ENCODE measurements at regions not wholly inside any gene's neighbourhood (a gene's known extent, or its start where the extent isn't known, plus 50 kb on each side); places are given as distances from the start of the nearest gene placed in this dataset.

DNA sequence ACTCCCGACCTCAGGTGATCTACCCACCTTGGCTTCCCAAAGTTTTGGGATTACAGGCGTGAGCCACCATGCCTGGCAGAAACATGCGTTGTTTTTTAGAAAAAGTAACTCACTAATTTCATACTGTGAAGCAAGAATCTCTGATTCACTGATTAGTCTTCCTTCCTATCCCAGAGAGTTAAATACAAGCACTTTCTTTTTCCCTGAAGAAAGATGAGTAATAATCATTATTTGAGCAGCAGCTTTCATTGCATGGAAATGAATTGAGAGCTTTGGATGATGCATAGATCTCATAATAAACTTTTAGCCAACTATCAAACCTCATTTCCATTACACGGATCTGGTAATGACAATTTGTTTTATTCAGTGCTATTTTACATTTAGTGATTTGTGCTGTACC, 892.5 kb upstream of the EYS start:
- Histone ChIP-seq H3K9ac (replicated peaks; ENCODE audit: extremely low read depth, insufficient read depth, low read length) (no peak overlapping the region), H3K4me3 (replicated peaks in 1 of 3; ENCODE audit: insufficient read depth in 1 of 3, low read depth in 1 of 3, low read length in 3 of 3) (no peak overlapping the region), H3K27ac (ENCODE audit: insufficient read depth, low read depth, low read length) (no peak overlapping the region), H3K36me3 (ENCODE audit: control insufficient read depth in 2 of 2, extremely low read depth in 1 of 2, insufficient read depth in 2 of 2, low read length in 2 of 2) (no peaks in the 10 kb centered on the region), H3K9me1 (replicated peaks; ENCODE audit: control insufficient read depth, extremely low read depth, insufficient read depth, low read length) (no peaks in the 10 kb centered on the region), H3K27me3 (ENCODE audit: control insufficient read depth in 2 of 2, insufficient read depth in 2 of 2, low read length in 2 of 2) (no peaks in the 10 kb centered on the region), H3K9me3 (replicated peaks; ENCODE audit: control insufficient read depth, insufficient read depth, low read length) (peaks cover 2% of the 10 kb centered on the region), H4K20me1 (replicated peaks; ENCODE audit: control insufficient read depth, extremely low read depth, insufficient read depth, low read length) (no peaks in the 10 kb centered on the region), H2AFZ (ENCODE audit: low read depth, low read length) (no peak overlapping the region), H3K4me1 (ENCODE audit: control insufficient read depth, extremely low read depth, insufficient read depth, low read length) (no peaks in the 10 kb centered on the region), H3K79me2 (ENCODE audit: control insufficient read depth, insufficient read depth, low read length) (no peaks in the 10 kb centered on the region), H3K4me2 (ENCODE audit: insufficient read depth, low read length) (no peak overlapping the region)
- no TSS peak for BruUV-seq (replicated peaks)
- CTCF ChIA-PET, result no interaction called here
- POLR2A ChIA-PET, result no interaction called here
- intact Hi-C loops (cut with micrococcal nuclease), result no loop called here
- dilution Hi-C loops (cut with MboI; ENCODE audit: extremely low pct_ligation_motif_present, low sequenced_read_pairs), result no loop called here
- FAIRE-seq (no peak), DNase-seq (ENCODE audit: low read depth, low spot score) (no peak)
- TF ChIP-seq EZH2 (IDR thresholded peaks at IDR 0.05; ENCODE audit: borderline replicate concordance, low read depth, low read length, severe bottlenecking), result no peak
- TF ChIP-seq POLR2A (IDR thresholded peaks at IDR 0.05; ENCODE audit: low read depth, low read length), result no peak
- no peak for TF ChIP-seq GATA2 (IDR thresholded peaks at IDR 0.05; ENCODE audit: insufficient read depth, insufficient read length, low read depth, low read length)
- TF ChIP-seq, protein P1, sequence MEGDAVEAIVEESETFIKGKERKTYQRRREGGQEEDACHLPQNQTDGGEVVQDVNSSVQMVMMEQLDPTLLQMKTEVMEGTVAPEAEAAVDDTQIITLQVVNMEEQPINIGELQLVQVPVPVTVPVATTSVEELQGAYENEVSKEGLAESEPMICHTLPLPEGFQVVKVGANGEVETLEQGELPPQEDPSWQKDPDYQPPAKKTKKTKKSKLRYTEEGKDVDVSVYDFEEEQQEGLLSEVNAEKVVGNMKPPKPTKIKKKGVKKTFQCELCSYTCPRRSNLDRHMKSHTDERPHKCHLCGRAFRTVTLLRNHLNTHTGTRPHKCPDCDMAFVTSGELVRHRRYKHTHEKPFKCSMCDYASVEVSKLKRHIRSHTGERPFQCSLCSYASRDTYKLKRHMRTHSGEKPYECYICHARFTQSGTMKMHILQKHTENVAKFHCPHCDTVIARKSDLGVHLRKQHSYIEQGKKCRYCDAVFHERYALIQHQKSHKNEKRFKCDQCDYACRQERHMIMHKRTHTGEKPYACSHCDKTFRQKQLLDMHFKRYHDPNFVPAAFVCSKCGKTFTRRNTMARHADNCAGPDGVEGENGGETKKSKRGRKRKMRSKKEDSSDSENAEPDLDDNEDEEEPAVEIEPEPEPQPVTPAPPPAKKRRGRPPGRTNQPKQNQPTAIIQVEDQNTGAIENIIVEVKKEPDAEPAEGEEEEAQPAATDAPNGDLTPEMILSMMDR (IDR thresholded peaks at IDR 0.05; ENCODE audit: extremely low read depth in 1 of 2, insufficient read depth in 1 of 2, low read depth in 1 of 2, low read length in 2 of 2), result no peak
- no peak for TF ChIP-seq JUN (IDR thresholded peaks at IDR 0.05; ENCODE audit: borderline replicate concordance, insufficient read depth, insufficient read length, low read depth)

DNA sequence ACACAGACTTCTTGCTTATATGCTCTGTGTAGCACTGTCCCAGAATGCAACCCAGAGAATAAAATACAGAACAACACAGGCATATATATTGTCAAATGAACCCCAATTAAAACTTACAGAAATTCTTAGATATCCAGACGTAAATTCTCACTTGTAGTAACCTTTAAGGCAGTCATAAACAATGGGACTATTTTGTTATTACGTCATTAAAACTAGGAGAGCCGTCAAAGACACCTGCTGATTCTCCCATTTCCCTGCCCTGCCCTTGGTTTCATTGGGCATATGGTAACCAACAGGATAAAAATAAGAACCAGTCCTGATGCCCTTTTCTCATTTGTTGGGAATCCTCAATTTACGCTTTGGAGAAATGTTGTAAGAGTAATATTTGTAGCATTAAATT, 871.3 kb upstream of the EYS start:
- no peaks in the 10 kb centered on the region for H3K9me1 ChIP-seq (replicated peaks; ENCODE audit: control insufficient read depth, extremely low read depth, insufficient read depth, low read length)
- dilution Hi-C loops (cut with MboI; ENCODE audit: extremely low pct_ligation_motif_present, low sequenced_read_pairs) (no loop called here), intact Hi-C loops (cut with micrococcal nuclease) (no loop called here)
- no TSS peak for BruUV-seq (replicated peaks)
- no peak overlapping the region for H3K9ac ChIP-seq (replicated peaks; ENCODE audit: extremely low read depth, insufficient read depth, low read length)
- no peaks in the 10 kb centered on the region for H3K4me1 ChIP-seq (ENCODE audit: control insufficient read depth, extremely low read depth, insufficient read depth, low read length)
- TF ChIP-seq, protein P1 (IDR thresholded peaks at IDR 0.05; ENCODE audit: extremely low read depth in 1 of 2, insufficient read depth in 1 of 2, low read depth in 1 of 2, low read length in 2 of 2), result no peak
- no peak for FAIRE-seq
- ChIA-PET CTCF (no interaction called here), POLR2A (no interaction called here)
- no peaks in the 10 kb centered on the region for H3K79me2 ChIP-seq (ENCODE audit: control insufficient read depth, insufficient read depth, low read length)
- H3K4me2 ChIP-seq (ENCODE audit: insufficient read depth, low read length), result no peak overlapping the region
- H4K20me1 ChIP-seq (replicated peaks; ENCODE audit: control insufficient read depth, extremely low read depth, insufficient read depth, low read length), result no peaks in the 10 kb centered on the region
- H3K9me3 ChIP-seq (replicated peaks; ENCODE audit: control insufficient read depth, insufficient read depth, low read length), result no peaks in the 10 kb centered on the region
- no peak overlapping the region for H2AFZ ChIP-seq (ENCODE audit: low read depth, low read length)
- H3K27ac ChIP-seq (ENCODE audit: insufficient read depth, low read depth, low read length), result no peak overlapping the region
- DNase-seq (ENCODE audit: low read depth, low spot score), result no peak
- no peaks in the 10 kb centered on the region for H3K36me3 ChIP-seq (ENCODE audit: control insufficient read depth in 2 of 2, extremely low read depth in 1 of 2, insufficient read depth in 2 of 2, low read length in 2 of 2)
- no peaks in the 10 kb centered on the region for H3K27me3 ChIP-seq (ENCODE audit: control insufficient read depth in 2 of 2, insufficient read depth in 2 of 2, low read length in 2 of 2)
- H3K4me3 ChIP-seq (replicated peaks in 1 of 3; ENCODE audit: insufficient read depth in 1 of 3, low read depth in 1 of 3, low read length in 3 of 3), result no peak overlapping the region

All from endothelial cell of umbilical vein (primary cell).